GM12872 (cell line): ENCODE measurements at regions not wholly inside any gene's neighbourhood (a gene's known extent, or its start where the extent isn't known, plus 50 kb on each side); places are given as distances from the start of the nearest gene placed in this dataset.

Experiments
- TF ChIP-seq, protein P1 (sequence below): IDR thresholded peaks from 3 replicates; pipeline ENCODE4 v1.5.1; 2011; ENCODE audit warnings: low read depth, mild to moderate bottlenecking, low read length, moderate library complexity; ENCODE audit not compliant: insufficient read depth

DNA sequence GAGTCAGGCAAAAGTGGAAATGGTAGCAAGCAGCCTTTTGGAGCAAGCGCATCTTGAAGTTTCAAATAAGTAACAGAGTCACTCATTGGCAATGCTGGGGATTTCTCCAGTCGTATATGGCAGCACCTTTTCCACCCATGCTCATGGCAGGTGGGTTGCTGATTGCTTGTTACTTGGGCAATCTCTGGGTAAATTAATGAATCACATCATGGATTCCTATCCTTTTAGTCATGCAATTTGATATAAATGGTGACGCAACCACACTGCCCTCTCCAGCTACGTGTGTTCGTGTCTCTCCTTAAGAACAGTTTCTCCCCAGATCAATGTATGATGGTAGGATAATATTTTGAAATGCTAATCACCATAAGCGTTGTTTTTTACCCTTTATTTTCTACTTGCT is 339.9 kb upstream of the KCNH8 start:
- TF ChIP-seq, protein P1, sequence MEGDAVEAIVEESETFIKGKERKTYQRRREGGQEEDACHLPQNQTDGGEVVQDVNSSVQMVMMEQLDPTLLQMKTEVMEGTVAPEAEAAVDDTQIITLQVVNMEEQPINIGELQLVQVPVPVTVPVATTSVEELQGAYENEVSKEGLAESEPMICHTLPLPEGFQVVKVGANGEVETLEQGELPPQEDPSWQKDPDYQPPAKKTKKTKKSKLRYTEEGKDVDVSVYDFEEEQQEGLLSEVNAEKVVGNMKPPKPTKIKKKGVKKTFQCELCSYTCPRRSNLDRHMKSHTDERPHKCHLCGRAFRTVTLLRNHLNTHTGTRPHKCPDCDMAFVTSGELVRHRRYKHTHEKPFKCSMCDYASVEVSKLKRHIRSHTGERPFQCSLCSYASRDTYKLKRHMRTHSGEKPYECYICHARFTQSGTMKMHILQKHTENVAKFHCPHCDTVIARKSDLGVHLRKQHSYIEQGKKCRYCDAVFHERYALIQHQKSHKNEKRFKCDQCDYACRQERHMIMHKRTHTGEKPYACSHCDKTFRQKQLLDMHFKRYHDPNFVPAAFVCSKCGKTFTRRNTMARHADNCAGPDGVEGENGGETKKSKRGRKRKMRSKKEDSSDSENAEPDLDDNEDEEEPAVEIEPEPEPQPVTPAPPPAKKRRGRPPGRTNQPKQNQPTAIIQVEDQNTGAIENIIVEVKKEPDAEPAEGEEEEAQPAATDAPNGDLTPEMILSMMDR: no peak

DNA sequence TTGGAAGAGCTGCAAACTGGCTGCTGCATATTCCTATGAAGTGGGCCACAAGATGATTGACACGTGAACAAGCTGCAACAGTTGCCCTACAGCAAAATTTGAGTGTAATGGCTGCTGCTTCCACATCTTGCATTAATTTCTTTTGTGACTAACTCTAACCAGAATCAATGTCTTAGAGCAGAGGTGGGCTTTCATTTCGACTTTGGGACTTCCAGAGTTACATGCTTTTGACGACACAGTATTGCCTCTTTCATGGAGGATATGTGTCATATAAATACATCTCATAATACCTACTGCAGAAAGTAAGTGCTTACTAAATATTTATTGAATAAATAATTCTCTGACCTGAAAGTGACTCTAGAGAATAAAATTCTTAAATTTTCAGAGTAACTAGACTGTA is 340.7 kb upstream of the KCNH8 start:
- TF ChIP-seq, protein P1: no peak

- TF ChIP-seq, protein P1: no peak
Observed at GRCh38 chr3:18806633-18807032, 341.7 kb upstream of the KCNH8 start.

DNA sequence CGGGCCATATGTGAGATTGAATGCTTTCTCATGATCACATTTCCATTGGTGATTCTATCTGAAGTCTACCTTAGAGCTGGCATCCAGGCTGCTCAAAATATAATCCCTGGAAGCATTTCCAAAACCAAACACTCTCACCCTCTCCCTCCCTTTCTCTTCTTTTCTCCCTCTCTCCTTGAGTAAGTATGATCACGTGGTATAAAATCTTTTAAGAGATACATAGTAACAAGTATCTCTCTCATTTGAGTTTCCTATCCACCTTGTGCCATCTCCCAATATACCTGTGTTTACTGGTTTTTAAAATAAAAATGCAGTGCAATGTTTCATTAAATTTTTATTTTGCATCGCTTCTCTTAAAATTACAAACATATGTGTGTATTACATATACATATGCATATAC is 350.9 kb upstream of the KCNH8 start:
- TF ChIP-seq, protein P1: no peak

GRCh38 chr3:18795078-18795477 is 353.2 kb upstream of the KCNH8 start:
- TF ChIP-seq, protein P1: no peak

DNA sequence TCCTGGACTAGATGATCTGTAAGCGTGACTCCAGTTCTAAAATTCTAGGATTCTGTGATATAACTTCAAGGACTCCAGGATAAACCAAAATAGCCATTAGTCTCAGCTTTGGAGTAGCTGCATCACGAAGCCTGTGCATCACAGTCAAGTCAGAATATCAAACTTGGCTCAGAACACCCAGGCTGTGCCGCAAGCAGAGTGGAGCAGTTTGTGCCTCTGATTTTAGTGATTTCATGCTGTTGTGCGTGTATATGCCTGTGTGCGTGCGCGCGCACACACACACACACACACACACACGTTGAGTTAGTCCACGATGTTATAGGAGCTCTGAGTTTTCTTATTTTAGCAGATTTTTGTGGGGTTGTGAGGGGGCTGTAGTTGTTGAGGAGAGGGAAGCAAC is 356.6 kb upstream of the KCNH8 start:
- TF ChIP-seq, protein P1: no peak

DNA sequence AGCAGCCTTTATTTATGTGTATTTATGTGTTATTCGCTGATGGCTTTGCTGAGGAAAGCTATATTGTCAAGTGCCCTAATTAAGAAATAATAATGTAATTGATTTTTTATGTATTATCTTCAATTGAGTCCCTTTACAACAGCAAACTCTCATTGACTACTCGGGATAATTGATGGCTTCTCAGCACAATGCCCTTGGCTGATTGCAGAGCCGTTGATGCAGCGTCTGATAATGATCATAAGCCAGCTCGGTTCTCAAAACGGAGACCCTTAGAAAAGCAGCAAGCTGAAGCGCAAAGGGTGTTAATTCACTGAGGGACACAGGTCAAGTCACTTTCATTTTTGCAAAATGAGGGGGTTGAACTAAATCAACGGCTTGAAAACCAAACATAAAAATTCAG is 357.1 kb upstream of the KCNH8 start:
- TF ChIP-seq, protein P1: no peak

- TF ChIP-seq, protein P1: no peak
Observed at GRCh38 chr3:18790384-18790783, 357.9 kb upstream of the KCNH8 start.
